ENCODE measurements at regions not wholly inside any gene's neighbourhood (a gene's known extent, or its start where the extent isn't known, plus 50 kb on each side); places are given as distances from the start of the nearest gene placed in this dataset.
A peak's percentile ranks its signal among the peaks of the same experiment; 100 is the strongest.

DNA sequence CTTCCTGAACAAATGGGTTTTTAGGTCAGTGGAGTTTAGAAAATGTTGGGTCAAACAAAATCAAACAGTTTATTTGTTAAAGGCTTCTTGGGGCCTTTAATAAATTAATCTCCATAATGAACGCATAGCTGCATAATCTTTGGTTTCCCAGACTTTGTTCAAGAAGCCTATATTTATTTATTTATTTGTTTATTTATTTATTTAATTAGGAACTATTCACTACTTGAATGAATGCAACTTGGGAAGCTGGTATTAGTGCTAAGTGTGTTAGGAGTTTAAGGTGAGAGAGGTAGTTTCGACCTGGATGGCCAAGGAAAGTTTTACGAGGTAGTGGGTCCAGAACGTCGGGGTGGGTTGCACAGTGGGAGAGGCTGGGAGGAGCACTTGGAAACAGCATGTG lies 281.9 kb upstream of the C2CD4B start:
- DNase-seq = no peak

DNA sequence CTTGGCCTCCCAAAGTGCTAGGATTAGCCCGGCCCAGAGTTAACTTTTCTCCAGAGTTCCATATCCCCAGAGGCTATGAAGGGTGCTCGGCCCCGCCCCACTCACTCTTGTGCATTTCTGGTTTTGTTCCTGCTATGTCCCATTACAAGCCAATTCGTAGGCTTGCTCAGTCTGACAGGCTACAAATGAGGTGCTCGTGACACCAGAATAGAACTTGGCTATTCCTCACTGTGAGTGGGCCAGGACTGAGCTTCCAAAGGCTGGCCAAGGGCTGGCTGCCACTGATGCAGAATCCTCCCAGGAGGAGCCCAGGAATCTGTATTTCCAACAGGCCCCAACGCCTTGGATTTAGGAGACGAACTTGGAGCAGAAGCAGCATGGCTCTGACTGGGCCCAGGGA lies 282.7 kb upstream of the C2CD4B start:
- no peak for DNase-seq

DNA sequence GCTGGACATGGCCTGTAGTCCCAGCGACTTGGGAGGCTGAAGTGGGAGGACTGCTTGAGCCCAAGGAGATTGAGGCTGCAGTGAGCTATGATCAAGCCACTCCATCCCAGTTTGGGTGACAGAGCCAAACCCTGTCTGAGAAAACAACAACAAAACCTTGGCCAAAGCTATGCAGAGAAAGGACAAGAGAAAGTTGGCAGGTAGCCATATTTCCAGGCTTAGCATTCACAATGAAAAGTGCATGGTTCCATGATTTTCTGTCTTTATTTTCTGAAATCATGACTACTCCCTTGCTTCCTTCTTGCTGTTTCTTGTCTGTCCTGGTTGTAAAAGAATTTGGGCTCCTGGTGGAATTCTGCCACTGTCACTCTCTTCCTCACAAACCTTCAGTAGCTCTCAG lies 284.6 kb upstream of the C2CD4B start:
- no peak for DNase-seq

DNA sequence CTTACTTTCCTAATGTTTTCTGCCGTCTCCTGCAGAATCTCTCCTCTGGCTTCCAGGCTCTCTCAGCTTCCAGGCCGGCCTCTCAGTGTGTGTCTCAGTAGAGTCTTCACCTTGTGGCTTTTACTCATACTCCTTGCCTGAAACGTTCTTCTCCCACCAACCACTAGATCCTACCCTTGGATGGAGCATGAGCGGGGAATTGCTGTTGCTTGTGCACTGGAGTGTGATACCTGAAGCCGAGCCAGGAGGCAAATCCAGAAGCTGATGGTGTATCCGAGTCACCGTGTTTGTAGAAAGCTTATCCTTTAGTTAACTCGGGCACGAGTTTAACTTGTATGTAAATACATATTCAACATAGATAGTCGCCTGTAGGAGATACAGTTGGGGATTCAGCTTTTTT lies 285.0 kb upstream of the C2CD4B start:
- no peak for DNase-seq

DNA sequence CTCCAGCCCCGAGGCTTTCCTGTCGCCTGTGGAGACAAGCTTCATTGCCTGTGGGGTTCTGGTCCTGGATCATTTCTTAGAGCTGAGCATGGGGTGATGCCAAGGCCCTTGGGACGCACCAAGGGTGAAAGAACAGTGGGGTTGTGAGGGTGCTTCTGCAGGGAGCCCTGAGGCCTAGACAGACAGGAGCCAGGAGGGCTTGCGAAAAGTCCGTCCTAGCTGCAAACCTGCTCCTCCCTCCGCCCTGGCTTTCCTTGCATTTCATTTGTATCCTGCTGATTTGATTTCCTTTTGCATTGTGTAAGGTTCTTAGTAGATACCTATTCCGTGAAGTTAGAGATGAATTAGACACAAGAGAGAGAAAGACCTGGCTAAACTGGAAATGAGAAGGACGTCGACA lies 286.9 kb upstream of the C2CD4B start:
- no peak for DNase-seq

DNA sequence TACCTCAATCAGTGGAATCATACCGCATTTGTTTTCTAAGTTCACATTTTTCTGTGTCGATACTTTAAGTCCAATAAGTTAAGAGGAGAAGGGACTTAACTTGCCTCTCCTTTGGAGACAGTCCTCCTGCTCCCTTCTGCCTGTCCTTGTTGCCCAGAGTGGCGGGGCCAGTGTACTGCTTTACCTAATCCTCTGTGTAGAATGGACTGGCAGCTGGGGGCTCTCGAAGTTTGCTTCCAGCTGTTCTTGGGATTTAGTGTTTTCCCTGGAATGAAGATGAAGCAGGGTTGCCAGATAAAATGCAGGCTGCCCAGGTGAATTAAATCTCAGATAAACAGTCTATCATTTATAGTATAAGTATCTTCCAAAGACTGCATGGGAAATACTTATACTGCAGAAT lies 287.6 kb upstream of the C2CD4B start:
- DNase-seq = no peak

DNA sequence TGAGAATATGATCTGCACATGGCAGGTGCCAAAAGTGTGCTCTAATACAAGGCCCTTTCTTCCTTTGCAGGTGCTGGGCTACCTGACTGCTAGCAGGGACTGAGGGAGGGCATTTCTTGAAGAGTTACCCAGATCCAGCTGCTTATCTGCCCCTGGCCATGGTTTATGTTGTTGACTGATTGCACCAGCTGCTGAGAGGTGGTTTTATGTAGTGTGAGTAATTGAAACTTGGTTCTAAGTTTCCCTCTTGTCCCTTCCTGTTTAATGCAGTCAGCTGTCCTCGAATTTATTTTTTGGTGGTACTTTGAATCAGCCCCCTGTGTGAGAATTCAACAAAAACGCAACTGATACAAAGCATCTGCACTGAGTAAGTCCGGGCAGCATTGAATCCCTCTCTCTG lies 288.3 kb upstream of the C2CD4B start:
- DNase-seq = no peak

DNA sequence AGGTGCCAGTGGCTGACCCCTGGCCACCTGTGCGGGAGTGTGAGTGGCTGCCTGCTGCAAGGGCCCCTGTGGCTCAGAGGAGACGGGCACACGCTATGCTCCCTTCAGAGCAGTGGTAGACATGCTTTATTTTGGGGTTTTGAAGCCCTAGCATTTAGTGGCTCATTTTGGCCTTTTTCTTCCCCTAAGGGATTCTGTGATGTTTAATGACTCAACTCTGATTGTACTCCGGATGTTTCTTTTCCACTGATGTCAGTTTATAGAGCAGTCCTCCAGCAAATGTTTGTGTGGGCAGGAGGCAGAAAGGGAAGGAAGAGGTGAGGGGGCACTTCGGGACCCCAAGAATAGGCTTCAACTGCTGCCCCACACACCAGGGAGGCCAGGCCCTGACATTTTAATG lies 288.9 kb upstream of the C2CD4B start:
- no peak for DNase-seq

DNA sequence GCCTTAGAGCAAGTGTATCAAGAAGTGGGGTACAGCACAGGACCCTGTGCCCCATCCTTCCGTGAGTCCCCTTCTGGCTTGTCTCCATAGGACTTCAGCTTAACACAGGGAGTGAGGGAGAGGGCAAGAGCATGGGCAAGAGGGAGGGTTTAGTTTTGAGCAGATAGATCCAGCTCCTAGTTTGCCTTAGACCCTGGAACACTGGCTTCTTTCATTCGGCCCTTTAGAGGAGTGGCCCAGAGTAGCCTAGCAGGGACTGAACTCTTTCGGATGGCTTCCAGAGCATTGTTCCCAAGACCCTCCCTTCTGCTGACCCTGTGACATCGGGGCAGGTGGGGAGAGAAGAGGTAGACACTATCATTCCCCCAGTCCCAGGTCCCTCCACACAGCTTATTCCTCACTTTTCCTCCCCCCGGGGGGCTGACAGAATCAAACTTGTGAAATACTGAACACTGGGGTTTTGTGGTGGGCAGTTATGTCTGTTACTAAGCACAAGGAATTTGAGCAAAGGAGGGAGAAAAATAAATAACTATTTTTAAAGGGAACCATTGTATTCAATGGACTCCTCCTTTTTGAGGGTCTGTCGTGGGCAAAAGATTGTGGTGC lies 289.6 kb upstream of the C2CD4B start:
- DNase-seq = no peak

DNA sequence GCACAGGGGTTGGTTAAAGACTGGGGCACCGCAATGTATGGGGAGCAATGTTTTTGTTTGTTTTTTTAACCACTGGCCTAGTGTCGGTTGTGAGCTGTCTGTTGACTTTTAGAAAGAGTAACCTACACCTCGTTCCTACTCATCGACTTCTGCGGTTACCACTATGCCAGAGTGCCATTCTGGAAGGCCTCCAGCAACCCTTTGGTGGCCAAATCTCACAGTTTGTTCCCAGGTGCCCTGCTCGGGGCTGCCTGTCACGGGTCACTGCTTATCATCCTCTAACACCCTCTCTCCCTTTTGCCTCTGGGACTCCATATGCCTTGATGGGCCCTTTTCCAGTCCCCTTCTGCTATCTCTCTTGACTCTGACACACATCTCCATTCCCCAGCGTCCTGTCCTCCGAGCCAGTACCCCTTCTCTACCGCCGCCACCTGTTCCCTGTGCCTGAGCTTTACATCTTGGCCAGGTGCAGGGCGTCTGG lies 290.4 kb upstream of the C2CD4B start:
- no peak for DNase-seq

DNA sequence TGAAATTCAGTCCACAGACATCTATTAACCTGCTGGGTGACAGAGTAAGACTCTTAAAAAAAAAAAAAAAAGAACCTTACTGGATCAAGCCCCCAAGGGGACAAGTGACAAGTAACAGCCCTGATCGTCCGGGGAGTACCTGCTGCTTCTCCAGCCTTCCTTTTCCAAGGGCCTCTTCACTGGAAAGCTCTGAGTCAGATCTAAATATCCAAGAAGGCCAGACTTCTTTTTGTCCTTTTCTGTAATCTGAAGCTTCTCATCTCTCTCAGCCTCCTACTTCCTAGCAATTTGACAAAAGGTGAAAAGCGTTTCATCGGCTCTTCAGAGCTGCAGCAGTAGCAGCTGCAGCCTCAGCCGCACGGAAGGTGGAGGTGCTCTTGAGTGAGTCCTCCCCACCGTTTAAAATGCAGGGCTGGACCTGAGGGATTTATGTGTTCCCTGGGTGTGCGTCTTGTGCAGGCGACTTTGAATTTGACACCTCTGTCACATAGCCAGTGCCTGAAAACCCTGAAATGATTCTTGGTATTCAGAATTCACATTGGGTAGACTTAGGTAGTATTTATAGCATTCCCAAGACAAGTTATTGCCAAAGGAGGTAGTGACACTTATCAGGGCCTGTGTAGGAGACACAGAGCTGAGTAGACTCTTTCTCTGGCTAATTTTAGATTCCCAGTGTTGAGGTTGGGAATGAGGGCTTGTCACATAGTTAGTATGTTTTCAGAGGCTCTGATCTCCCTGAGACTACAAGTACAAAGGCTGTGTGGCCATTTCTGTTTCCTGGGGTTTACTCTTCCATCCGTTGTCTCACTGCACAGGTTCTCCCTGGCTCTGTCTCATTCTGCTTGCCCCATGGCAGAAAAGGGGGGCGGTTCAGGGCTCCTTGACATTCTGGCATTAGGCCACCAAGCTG lies 291.2 kb upstream of the C2CD4B start:
- DNase-seq = no peak

DNA sequence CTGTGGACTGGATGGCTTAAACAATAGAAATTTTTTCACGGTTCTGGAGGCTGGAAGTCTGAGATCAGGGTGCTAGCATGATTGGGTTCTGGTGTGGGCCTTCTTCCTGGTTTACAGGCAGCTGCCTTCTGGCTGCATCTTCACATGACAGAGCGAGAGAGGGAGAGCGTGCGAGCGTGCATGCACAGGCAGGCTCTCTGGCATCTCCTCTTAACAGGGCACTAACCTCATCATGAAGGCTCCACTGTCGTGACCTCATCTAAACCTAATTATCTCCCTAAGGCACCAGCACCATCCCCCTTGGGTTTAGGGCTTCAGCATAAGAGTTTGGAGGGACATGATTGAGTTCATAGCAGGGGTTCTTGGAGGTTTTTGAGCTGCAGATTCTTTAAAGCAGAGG lies 292.0 kb upstream of the C2CD4B start:
- DNase-seq = no peak

DNA sequence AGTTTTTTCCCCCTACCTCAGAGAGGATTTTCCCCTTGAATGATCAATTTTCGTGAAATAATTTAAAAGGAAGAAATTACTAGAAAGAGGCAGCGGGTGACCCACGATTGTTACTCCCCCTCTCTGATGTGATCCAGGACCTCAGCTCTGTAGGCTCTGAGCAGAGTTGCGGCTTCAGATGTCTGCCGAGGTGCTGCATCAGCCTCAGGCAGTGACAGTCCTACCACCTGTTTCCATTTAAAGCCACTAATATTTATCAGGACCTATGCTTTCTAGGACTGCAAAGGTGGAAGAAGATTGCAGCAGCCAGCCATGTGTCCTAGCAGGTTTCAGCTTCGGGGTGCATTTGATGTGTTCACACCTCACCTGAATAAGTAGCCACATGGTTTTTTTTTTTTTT lies 294.8 kb upstream of the C2CD4B start:
- DNase-seq = no peak

DNA sequence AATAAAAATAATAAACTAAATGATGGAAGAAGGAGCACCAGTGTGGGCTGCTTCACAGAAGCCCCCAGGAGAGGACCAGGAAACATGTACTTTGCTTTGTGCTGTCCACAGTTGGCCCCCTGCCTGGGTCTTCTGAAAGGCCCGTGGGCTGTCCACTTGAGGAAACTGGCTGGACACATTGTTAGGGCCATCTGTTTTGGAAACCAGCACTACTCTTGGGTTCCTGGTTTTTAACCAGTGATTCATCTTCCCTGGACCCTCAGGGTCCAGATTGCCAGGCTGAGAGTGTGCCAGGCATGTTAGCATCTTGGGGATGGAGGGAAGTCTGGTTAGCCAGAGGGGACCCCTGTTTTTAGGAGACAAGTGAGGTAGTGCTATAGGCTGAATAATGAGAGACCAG lies 297.2 kb upstream of the C2CD4B start:
- DNase-seq = no peak

DNA sequence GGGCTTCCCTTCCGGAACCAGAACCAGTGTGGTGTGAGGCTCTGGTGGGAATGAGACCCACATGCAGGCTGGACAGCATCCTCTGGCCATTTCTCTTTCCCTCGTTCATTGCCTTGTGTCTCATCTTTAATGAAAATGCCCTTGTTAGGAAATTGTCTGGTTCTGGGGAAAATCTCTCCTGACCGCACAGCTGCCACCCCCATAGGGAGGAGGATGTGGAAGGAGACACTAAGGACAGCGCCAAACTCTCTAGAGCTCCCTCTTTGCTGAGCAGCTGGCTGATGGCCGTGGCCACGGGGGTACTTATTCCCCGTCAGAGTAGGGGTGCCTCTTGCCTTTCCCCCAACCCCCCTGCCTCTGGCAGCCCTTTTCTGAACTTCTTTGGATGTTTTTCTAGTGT lies 297.6 kb upstream of the C2CD4B start:
- DNase-seq = no peak

DNA sequence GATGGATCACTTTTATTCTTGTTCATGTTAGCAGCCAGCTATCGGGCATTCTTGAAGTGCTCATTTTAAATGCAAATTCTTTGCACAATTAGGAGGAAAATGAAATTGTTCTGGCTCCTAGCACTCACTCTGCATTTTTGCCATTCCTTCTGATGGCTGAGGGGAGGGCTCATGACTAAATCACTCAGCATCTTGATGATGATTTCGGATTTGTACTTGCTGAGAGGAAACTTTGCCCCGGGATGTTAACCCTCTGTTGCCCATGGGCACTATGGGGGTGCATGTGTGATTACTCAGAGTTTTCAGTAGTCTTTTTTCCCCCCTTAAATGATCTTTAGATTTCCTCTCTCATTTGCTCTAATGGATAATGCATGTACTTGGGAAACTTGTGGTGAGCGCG lies 299.6 kb upstream of the C2CD4B start:
- peak; percentile 51 for DNase-seq

DNA sequence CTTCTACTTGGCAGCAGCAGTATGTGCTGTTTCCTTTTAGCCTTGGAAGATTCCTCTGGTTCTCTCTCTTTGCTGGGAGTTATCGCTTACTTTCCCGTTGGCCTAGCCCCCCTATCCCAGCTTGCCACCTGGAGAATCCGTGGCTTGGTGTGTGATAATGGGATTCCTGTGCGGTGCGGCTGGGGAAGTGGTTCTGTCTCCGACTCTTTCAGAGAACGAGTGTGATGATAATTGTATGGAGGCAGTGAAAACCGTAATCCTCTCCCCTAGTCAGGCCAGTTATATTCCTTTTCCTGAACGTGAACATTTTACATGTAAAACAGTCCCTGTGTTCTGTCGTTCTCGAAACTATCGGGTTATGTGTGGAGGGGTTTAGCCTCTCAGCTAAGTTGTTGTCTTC lies 300.1 kb upstream of the C2CD4B start:
- DNase-seq = no peak

DNA sequence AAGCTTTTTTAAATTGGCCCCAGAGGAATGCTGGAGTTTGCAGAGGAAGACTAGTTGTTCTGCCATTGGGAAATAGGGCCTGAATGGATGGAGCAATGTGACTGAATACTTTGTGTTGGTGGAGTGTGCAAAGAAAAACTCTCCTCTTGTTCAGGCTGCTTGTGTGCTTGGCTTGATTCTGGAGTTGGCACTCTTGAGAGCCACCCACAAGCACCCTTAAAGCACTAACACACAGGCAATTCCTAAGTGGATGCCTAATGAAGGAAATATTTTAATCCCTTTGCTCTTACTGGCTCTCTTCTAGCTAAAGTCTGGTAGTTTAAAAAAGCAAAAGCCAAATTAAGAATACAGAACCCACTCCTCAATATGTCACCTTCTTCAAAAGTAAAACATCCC lies 304.4 kb upstream of the C2CD4B start:
- DNase-seq = no peak

DNA sequence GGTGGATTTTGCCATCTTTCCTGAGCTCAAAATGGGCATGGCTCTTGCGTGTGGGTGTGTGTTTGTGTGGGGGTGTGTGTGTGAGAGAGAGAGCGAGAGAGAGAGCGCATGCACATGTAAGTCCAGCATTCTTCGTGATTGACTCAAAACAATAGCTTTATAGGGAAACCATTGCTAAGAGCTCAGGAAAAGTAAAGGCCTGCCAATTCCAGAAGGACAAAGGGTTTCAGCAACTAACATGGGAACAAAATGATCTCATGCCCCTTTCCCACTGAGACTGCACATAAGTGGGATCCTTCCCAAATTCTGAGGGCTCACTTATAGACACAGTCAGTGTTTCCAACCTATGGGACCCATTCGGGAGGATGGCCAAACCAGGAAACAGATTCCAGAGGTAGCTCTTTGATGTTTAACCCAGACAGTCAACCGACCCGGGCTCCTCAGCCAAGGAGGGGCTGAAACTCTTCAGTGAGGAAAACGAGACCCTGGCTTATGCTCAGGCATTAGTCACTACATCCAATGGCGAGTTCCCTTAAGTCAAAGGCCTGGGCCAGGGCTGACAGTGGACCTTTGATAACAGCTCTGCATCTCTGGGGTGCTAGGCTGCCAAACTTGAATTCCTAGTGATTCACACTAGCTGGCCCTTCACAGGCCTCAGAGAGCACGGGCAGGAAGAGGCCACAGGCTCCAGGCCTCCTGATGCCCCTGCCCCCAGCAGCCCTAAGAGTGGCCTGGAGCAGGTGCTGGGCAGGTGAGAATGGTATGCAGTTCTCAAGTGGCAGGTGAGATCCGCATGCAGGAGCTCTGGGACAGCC lies 305.0 kb upstream of the C2CD4B start:
- no peak for DNase-seq

DNA sequence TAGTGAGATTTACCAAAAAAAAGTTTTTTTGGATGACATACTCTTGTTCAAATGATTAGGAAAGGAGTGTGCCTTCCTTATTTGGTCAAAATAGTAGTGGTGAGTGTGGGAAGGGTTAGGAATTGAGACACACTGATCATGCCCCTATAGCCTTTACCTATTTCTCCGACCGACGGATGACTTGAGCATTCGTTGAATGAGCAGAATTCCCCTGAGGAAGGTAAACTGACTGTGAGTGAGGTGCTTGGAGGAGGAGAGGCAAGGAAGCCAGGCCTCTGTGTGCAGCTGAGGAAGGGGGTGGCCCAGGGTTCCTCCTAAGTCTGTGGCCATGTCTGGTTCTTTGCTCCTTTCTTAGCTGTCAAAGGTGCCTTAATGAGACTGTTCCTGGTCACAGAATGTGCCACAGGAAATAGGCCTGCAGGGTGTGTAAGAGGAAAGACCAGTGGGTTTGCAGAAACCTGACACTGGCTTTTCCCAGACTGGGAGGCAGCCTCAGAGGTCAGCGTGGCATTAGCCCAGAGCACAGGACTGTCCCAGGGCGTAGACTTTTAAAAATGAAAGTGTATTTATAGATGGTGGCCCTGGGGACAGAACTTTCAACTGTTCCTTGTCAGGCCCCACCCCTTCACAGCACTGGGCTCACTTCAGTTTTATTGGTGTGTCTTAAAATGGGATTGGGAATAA lies 307.7 kb upstream of the C2CD4B start:
- DNase-seq = no peak

DNA sequence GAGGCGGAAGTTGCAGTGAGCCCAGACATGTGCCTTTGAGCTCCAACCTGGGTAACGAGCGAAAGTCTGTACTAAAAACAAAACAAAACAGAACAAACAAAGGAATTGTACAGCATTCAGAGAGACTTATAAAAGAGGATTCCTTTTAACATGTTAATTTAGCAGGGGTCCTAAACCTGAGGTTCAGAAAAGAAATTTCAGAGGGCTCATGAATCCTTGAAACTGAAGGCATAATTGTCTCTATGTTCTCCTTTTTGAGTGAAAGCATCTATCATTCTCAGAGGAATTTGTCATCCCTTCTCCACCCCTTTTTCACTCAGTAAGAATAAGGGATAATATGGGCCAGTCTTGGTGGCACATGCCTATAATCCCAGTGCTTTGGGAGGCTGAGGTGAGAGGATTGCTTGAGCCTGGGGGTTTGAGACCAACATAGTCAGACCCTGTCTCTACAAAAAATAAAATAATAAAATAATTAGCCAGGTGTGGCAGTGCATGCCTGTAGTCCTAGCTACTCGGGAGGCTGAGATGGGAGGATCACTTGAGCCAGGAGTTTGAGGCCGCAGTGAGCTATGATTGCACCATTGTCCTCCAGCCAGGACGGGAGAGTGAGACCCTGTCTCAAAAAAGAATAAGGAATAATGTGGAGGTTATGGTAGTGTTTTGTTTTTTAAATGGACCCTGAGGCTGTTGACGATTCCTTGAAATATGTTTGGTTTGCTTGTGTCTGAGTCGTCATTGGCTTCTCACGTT lies 309.1 kb upstream of the C2CD4B start:
- DNase-seq = no peak

DNA sequence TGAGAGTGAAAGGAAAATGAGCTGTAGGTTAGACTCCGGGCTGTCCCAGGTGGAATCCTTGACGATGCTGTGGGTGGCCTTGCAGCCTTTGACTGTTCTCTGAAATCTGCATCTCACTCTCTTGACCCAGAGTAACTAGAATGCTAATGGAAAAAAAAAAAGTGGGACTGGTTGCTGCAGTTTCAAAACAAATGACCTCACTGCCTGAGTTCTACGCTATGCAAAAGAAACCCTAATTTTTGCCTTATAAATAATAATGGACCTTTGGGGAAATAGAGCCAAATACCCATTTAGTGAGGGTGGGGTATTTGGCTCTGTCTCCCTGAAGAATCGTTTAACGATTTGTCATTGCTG lies 309.7 kb upstream of the C2CD4B start:
- no peak for DNase-seq

DNA sequence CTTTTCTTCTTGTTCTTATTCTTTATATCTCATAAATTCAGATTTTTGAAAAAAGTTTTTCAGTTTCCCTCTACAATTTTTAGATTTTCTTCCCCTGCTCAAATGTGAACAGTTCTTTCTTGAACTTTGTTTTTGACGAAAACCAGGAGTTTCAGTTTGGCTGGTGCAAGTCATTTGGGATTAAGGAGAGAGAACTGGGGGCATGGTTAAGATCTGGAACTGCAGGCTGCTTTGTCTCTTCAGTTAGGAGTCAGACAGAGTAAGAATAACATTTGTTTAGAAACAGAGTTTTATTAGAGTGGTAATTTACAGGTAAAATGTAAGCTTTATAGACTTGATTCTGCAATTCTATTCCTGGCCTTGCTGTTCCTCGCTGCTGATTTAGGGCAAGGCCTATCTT lies 310.5 kb upstream of the C2CD4B start:
- no peak for DNase-seq

Measured in NCI-H1048 (cell line).